A673 (cell line): ENCODE measurements at regions not wholly inside any gene's neighbourhood (a gene's known extent, or its start where the extent isn't known, plus 50 kb on each side); places are given as distances from the start of the nearest gene placed in this dataset.

Source experiments
- BruUV-seq: library from RNA; stranded (reverse); fragments of 400-500 nt; replicated peaks from 2 replicates; lab custom pipeline; 2021; lab: Mats Ljungman, UMichigan
- CTCF ChIA-PET: fragments of 300-600 bp; sonication (Branson Sonifier 250); formaldehyde crosslinking; loops from one replicate; lab custom pipeline; 2022; ENCODE audit warnings: antibody characterized with exemption; lab: Charles Lee
- POLR2A ChIA-PET: fragments of 300-600 bp; sonication (Branson Sonifier 250); formaldehyde crosslinking; loops from one replicate; lab custom pipeline; 2022; ENCODE audit warnings: antibody characterized with exemption; ENCODE audit not compliant: low non-redundant PET; lab: Charles Lee
- DNase-seq: peaks from one replicate; pipeline ENCODE4 v3.0.0-alpha.2; 2015; ENCODE audit warnings: low spot score
- H3K27ac ChIP-seq: fragments of 200-600 bp; sonication (generic); 2 replicates; pipeline ENCODE4 v1.5.1; 2016; ENCODE audit warnings: mixed run types, low read depth, mild to moderate bottlenecking, mixed read lengths, antibody characterized with exemption, low read length; ENCODE audit not compliant: poor library complexity, severe bottlenecking
- H3K27me3 ChIP-seq: fragments of 200-600 bp; sonication (generic); replicated peaks from 2 replicates; pipeline ENCODE4 v1.6.1; 2017; ENCODE audit warnings: mixed run types, low read depth, mild to moderate bottlenecking, mixed read lengths, antibody characterized with exemption, low read length; ENCODE audit not compliant: insufficient read depth, poor library complexity
- H3K36me3 ChIP-seq: fragments of 200-600 bp; sonication (generic); 2 replicates; pipeline ENCODE4 v1.6.1; 2016; ENCODE audit warnings: mixed run types, mild to moderate bottlenecking, mixed read lengths, antibody characterized with exemption, low read length; ENCODE audit not compliant: insufficient read depth, poor library complexity, severe bottlenecking
- H3K4me1 ChIP-seq: fragments of 200-600 bp; sonication (generic); 2 replicates; pipeline ENCODE4 v1.6.1; 2017; ENCODE audit warnings: mixed run types, mild to moderate bottlenecking, mixed read lengths, antibody characterized with exemption, low read length; ENCODE audit not compliant: insufficient read depth, poor library complexity, severe bottlenecking
- H3K4me3 ChIP-seq: fragments of 200-600 bp; sonication (generic); 2 replicates; pipeline ENCODE4 v1.5.1; 2016; ENCODE audit warnings: low read depth, mixed run types, mild to moderate bottlenecking, mixed read lengths, low read length; ENCODE audit not compliant: poor library complexity, severe bottlenecking
- H3K9me3 ChIP-seq: fragments of 200-600 bp; sonication (generic); 2 replicates; pipeline ENCODE4 v1.6.1; 2016; ENCODE audit warnings: mixed run types, low read depth, mild to moderate bottlenecking, mixed read lengths, antibody characterized with exemption, low read length; ENCODE audit not compliant: poor library complexity, severe bottlenecking
- CTCF ChIP-seq: fragments of 300-800, 200-600 bp; sonication (generic); conservative IDR thresholded peaks from 2 replicates; pipeline ENCODE4 v1.5.1; 2017; ENCODE audit warnings: low read depth, mild to moderate bottlenecking, antibody characterized with exemption, low read length, moderate library complexity, mixed read lengths
- EZH2 ChIP-seq: fragments of 200-600 bp; sonication (generic); IDR thresholded peaks from 2 replicates; pipeline ENCODE4 v1.6.1; 2017; ENCODE audit warnings: borderline replicate concordance, low read depth, mild to moderate bottlenecking, mixed read lengths, antibody characterized with exemption, low read length; ENCODE audit not compliant: poor library complexity, severe bottlenecking
- intact Hi-C: fragments of 100-400 bp; cut with micrococcal nuclease; formaldehyde crosslinking; loops from one replicate; pipeline ENCODE4 v1.10.0; 2022; ENCODE audit not compliant: unreplicated experiment

DNA sequence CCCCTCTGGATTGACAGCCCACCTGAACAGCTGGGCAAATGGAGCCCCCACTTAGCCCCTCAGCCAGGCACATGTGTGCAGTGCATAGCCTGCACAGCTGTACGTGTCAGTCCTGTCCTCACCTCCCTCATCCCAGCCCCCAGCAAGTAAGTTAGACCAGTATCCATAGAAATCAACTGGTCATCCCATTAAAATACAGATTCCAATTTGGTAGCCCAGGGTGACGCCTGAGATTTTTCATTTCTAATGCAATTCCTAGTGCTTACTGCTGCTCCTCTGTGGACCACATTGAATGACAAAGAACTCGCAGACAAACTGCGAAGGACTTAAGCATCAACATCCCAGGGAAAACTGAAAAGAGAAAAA, 99.0 kb upstream of the GJB5 start:
- CTCF ChIA-PET = no interaction called here
- BruUV-seq = no TSS peak

DNA sequence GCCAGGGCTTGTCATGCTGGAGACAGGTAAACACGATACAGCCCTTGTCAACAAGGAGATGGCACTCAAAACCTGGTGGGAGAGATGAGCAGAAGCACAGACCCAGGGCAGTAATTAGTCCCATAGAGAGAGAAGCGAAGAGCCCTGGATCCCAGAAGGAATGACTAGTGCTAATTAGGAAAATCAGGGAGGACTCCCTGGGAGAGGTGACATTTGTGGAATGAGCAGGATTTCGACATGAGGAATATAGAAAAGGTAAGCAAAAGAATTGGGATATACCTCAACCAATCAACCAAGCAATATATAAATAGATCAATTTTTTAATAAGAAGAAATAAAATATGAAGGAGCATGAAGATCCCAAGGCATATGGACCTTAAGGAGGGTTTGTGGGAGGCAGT, 98.5 kb upstream of the GJB5 start:
- Histone ChIP-seq H3K36me3 (no peaks in the 10 kb centered on the region), H3K27ac (no peak overlapping the region), H3K4me3 (no peak overlapping the region), H3K9me3 (no peaks in the 10 kb centered on the region), H3K4me1 (no peaks in the 10 kb centered on the region), H3K27me3 (peaks cover 35% of the 10 kb centered on the region)
- TF ChIP-seq CTCF (no peak), EZH2 (no peak)
- DNase-seq = no peak
- POLR2A ChIA-PET = no interaction called here
- CTCF ChIA-PET = no interaction called here
- intact Hi-C loops = no loop called here
- BruUV-seq = no TSS peak

More for the DNA sequence above, 99.0 kb upstream of the GJB5 start:
- Histone ChIP-seq H3K4me3 (no peak overlapping the region), H3K9me3 (no peaks in the 10 kb centered on the region), H3K27me3 (peaks cover 35% of the 10 kb centered on the region), H3K36me3 (no peaks in the 10 kb centered on the region), H3K27ac (no peak overlapping the region), H3K4me1 (no peaks in the 10 kb centered on the region)
- TF ChIP-seq EZH2 (no peak), CTCF (no peak)
- POLR2A ChIA-PET = no interaction called here
- intact Hi-C loops = no loop called here
- DNase-seq = no peak

DNA sequence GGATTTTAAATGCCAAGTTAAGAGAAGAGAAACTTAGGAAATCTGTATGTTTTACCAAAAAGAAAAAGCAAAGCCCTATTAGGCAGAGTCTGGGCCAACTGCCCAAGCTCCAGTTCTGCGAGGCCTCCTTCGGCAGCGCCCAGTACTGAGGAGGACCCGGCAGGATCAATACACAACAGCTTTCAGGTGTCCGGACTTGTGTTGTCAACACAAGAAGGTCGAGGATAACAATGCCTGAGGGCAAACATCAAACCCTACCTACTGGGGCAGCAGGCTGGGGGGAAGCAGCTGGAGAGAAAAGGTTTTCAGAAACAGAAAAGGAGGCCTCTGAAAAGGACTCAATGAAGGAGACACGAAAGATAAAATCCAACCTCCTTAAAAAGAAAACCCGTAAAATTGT, 98.1 kb upstream of the GJB5 start:
- no peak overlapping the region for H3K4me3 ChIP-seq
- BruUV-seq = no TSS peak
- ChIA-PET CTCF (no interaction called here), POLR2A (no interaction called here)
- H3K36me3 ChIP-seq = no peaks in the 10 kb centered on the region
- no peaks in the 10 kb centered on the region for H3K4me1 ChIP-seq
- no peak overlapping the region for H3K27ac ChIP-seq
- intact Hi-C loops = no loop called here
- TF ChIP-seq CTCF = no peak
- TF ChIP-seq EZH2 = no peak
- no peaks in the 10 kb centered on the region for H3K9me3 ChIP-seq
- no peak for DNase-seq
- H3K27me3 ChIP-seq = peaks cover 35% of the 10 kb centered on the region
